A673 (cell line): ENCODE measurements at regions not wholly inside any gene's neighbourhood (a gene's known extent, or its start where the extent isn't known, plus 50 kb on each side); places are given as distances from the start of the nearest gene placed in this dataset.

Source experiments
- BruUV-seq: library from RNA; stranded (reverse); fragments of 400-500 nt; replicated peaks from 2 replicates; lab custom pipeline; 2021; lab: Mats Ljungman, UMichigan
- CTCF ChIA-PET: fragments of 300-600 bp; sonication (Branson Sonifier 250); formaldehyde crosslinking; loops from one replicate; lab custom pipeline; 2022; ENCODE audit warnings: antibody characterized with exemption; lab: Charles Lee
- POLR2A ChIA-PET: fragments of 300-600 bp; sonication (Branson Sonifier 250); formaldehyde crosslinking; loops from one replicate; lab custom pipeline; 2022; ENCODE audit warnings: antibody characterized with exemption; ENCODE audit not compliant: low non-redundant PET; lab: Charles Lee
- DNase-seq: peaks from one replicate; pipeline ENCODE4 v3.0.0-alpha.2; 2015; ENCODE audit warnings: low spot score
- H3K27ac ChIP-seq: fragments of 200-600 bp; sonication (generic); 2 replicates; pipeline ENCODE4 v1.5.1; 2016; ENCODE audit warnings: mixed run types, low read depth, mild to moderate bottlenecking, mixed read lengths, antibody characterized with exemption, low read length; ENCODE audit not compliant: poor library complexity, severe bottlenecking
- H3K27me3 ChIP-seq: fragments of 200-600 bp; sonication (generic); replicated peaks from 2 replicates; pipeline ENCODE4 v1.6.1; 2017; ENCODE audit warnings: mixed run types, low read depth, mild to moderate bottlenecking, mixed read lengths, antibody characterized with exemption, low read length; ENCODE audit not compliant: insufficient read depth, poor library complexity
- H3K36me3 ChIP-seq: fragments of 200-600 bp; sonication (generic); 2 replicates; pipeline ENCODE4 v1.6.1; 2016; ENCODE audit warnings: mixed run types, mild to moderate bottlenecking, mixed read lengths, antibody characterized with exemption, low read length; ENCODE audit not compliant: insufficient read depth, poor library complexity, severe bottlenecking
- H3K4me1 ChIP-seq: fragments of 200-600 bp; sonication (generic); 2 replicates; pipeline ENCODE4 v1.6.1; 2017; ENCODE audit warnings: mixed run types, mild to moderate bottlenecking, mixed read lengths, antibody characterized with exemption, low read length; ENCODE audit not compliant: insufficient read depth, poor library complexity, severe bottlenecking
- H3K4me3 ChIP-seq: fragments of 200-600 bp; sonication (generic); 2 replicates; pipeline ENCODE4 v1.5.1; 2016; ENCODE audit warnings: low read depth, mixed run types, mild to moderate bottlenecking, mixed read lengths, low read length; ENCODE audit not compliant: poor library complexity, severe bottlenecking
- H3K9me3 ChIP-seq: fragments of 200-600 bp; sonication (generic); 2 replicates; pipeline ENCODE4 v1.6.1; 2016; ENCODE audit warnings: mixed run types, low read depth, mild to moderate bottlenecking, mixed read lengths, antibody characterized with exemption, low read length; ENCODE audit not compliant: poor library complexity, severe bottlenecking
- CTCF ChIP-seq: fragments of 300-800, 200-600 bp; sonication (generic); conservative IDR thresholded peaks from 2 replicates; pipeline ENCODE4 v1.5.1; 2017; ENCODE audit warnings: low read depth, mild to moderate bottlenecking, antibody characterized with exemption, low read length, moderate library complexity, mixed read lengths
- EZH2 ChIP-seq: fragments of 200-600 bp; sonication (generic); IDR thresholded peaks from 2 replicates; pipeline ENCODE4 v1.6.1; 2017; ENCODE audit warnings: borderline replicate concordance, low read depth, mild to moderate bottlenecking, mixed read lengths, antibody characterized with exemption, low read length; ENCODE audit not compliant: poor library complexity, severe bottlenecking
- intact Hi-C: fragments of 100-400 bp; cut with micrococcal nuclease; formaldehyde crosslinking; loops from one replicate; pipeline ENCODE4 v1.10.0; 2022; ENCODE audit not compliant: unreplicated experiment

- H3K4me3 ChIP-seq = no peak overlapping the region
- no peaks in the 10 kb centered on the region for H3K9me3 ChIP-seq
- TF ChIP-seq EZH2 (no peak), CTCF (no peak)
- POLR2A ChIA-PET = no interaction called here
- intact Hi-C loops = no loop called here
- H3K36me3 ChIP-seq = no peaks in the 10 kb centered on the region
- CTCF ChIA-PET = no interaction called here
- DNase-seq = no peak
- H3K27ac ChIP-seq = no peak overlapping the region
- no peaks in the 10 kb centered on the region for H3K27me3 ChIP-seq
- peaks cover 5% of the 10 kb centered on the region for H3K4me1 ChIP-seq
- no TSS peak for BruUV-seq
These were observed 1297.4 kb downstream of the PCDH9 start for GRCh38 chr13:65932587-65933239.

- H3K4me3 ChIP-seq = no peak overlapping the region
- peaks cover 5% of the 10 kb centered on the region for H3K4me1 ChIP-seq
- BruUV-seq = no TSS peak
- no peaks in the 10 kb centered on the region for H3K27me3 ChIP-seq
- no peak for DNase-seq
- CTCF ChIA-PET = no interaction called here
- intact Hi-C loops = no loop called here
- TF ChIP-seq CTCF (no peak), EZH2 (no peak)
- POLR2A ChIA-PET = no interaction called here
- H3K36me3 ChIP-seq = no peaks in the 10 kb centered on the region
- H3K9me3 ChIP-seq = no peaks in the 10 kb centered on the region
- H3K27ac ChIP-seq = no peak overlapping the region
These were observed 1298.1 kb downstream of the PCDH9 start for GRCh38 chr13:65932013-65932412.

- TF ChIP-seq CTCF = no peak
- TF ChIP-seq EZH2 = no peak
- intact Hi-C loops = no loop called here
- H3K36me3 ChIP-seq = no peaks in the 10 kb centered on the region
- no peak overlapping the region for H3K4me3 ChIP-seq
- no peaks in the 10 kb centered on the region for H3K27me3 ChIP-seq
- no TSS peak for BruUV-seq
- DNase-seq = no peak
- no peak overlapping the region for H3K27ac ChIP-seq
- H3K9me3 ChIP-seq = no peaks in the 10 kb centered on the region
- ChIA-PET POLR2A (no interaction called here), CTCF (no interaction called here)
- H3K4me1 ChIP-seq = no peaks in the 10 kb centered on the region
These were observed 1300.7 kb downstream of the PCDH9 start for GRCh38 chr13:65929436-65929835.
